ENCODE measurements at regions not wholly inside any gene's neighbourhood (a gene's known extent, or its start where the extent isn't known, plus 50 kb on each side); places are given as distances from the start of the nearest gene placed in this dataset.

GRCh38 chr6:166853371-166854325 lies 102.7 kb downstream of the RNASET2 start:
- TF ChIP-seq POLR2A (IDR thresholded peaks at IDR 0.05) (no peak), CTCF (IDR thresholded peaks at IDR 0.05) (no peak)
